A673 (cell line): ENCODE measurements at regions not wholly inside any gene's neighbourhood (a gene's known extent, or its start where the extent isn't known, plus 50 kb on each side); places are given as distances from the start of the nearest gene placed in this dataset.

Source experiments
- BruUV-seq: library from RNA; stranded (reverse); fragments of 400-500 nt; replicated peaks from 2 replicates; lab custom pipeline; 2021; lab: Mats Ljungman, UMichigan
- CTCF ChIA-PET: fragments of 300-600 bp; sonication (Branson Sonifier 250); formaldehyde crosslinking; loops from one replicate; lab custom pipeline; 2022; ENCODE audit warnings: antibody characterized with exemption; lab: Charles Lee
- POLR2A ChIA-PET: fragments of 300-600 bp; sonication (Branson Sonifier 250); formaldehyde crosslinking; loops from one replicate; lab custom pipeline; 2022; ENCODE audit warnings: antibody characterized with exemption; ENCODE audit not compliant: low non-redundant PET; lab: Charles Lee
- DNase-seq: peaks from one replicate; pipeline ENCODE4 v3.0.0-alpha.2; 2015; ENCODE audit warnings: low spot score
- H3K27ac ChIP-seq: fragments of 200-600 bp; sonication (generic); 2 replicates; pipeline ENCODE4 v1.5.1; 2016; ENCODE audit warnings: mixed run types, low read depth, mild to moderate bottlenecking, mixed read lengths, antibody characterized with exemption, low read length; ENCODE audit not compliant: poor library complexity, severe bottlenecking
- H3K27me3 ChIP-seq: fragments of 200-600 bp; sonication (generic); replicated peaks from 2 replicates; pipeline ENCODE4 v1.6.1; 2017; ENCODE audit warnings: mixed run types, low read depth, mild to moderate bottlenecking, mixed read lengths, antibody characterized with exemption, low read length; ENCODE audit not compliant: insufficient read depth, poor library complexity
- H3K36me3 ChIP-seq: fragments of 200-600 bp; sonication (generic); 2 replicates; pipeline ENCODE4 v1.6.1; 2016; ENCODE audit warnings: mixed run types, mild to moderate bottlenecking, mixed read lengths, antibody characterized with exemption, low read length; ENCODE audit not compliant: insufficient read depth, poor library complexity, severe bottlenecking
- H3K4me1 ChIP-seq: fragments of 200-600 bp; sonication (generic); 2 replicates; pipeline ENCODE4 v1.6.1; 2017; ENCODE audit warnings: mixed run types, mild to moderate bottlenecking, mixed read lengths, antibody characterized with exemption, low read length; ENCODE audit not compliant: insufficient read depth, poor library complexity, severe bottlenecking
- H3K4me3 ChIP-seq: fragments of 200-600 bp; sonication (generic); 2 replicates; pipeline ENCODE4 v1.5.1; 2016; ENCODE audit warnings: low read depth, mixed run types, mild to moderate bottlenecking, mixed read lengths, low read length; ENCODE audit not compliant: poor library complexity, severe bottlenecking
- H3K9me3 ChIP-seq: fragments of 200-600 bp; sonication (generic); 2 replicates; pipeline ENCODE4 v1.6.1; 2016; ENCODE audit warnings: mixed run types, low read depth, mild to moderate bottlenecking, mixed read lengths, antibody characterized with exemption, low read length; ENCODE audit not compliant: poor library complexity, severe bottlenecking
- EZH2 ChIP-seq: fragments of 200-600 bp; sonication (generic); IDR thresholded peaks from 2 replicates; pipeline ENCODE4 v1.6.1; 2017; ENCODE audit warnings: borderline replicate concordance, low read depth, mild to moderate bottlenecking, mixed read lengths, antibody characterized with exemption, low read length; ENCODE audit not compliant: poor library complexity, severe bottlenecking
- intact Hi-C: fragments of 100-400 bp; cut with micrococcal nuclease; formaldehyde crosslinking; loops from one replicate; pipeline ENCODE4 v1.10.0; 2022; ENCODE audit not compliant: unreplicated experiment
- TF ChIP-seq, protein P1 (sequence below): fragments of 300-800, 200-600 bp; sonication (generic); conservative IDR thresholded peaks from 2 replicates; pipeline ENCODE4 v1.5.1; 2017; ENCODE audit warnings: low read depth, mild to moderate bottlenecking, antibody characterized with exemption, low read length, moderate library complexity, mixed read lengths

DNA sequence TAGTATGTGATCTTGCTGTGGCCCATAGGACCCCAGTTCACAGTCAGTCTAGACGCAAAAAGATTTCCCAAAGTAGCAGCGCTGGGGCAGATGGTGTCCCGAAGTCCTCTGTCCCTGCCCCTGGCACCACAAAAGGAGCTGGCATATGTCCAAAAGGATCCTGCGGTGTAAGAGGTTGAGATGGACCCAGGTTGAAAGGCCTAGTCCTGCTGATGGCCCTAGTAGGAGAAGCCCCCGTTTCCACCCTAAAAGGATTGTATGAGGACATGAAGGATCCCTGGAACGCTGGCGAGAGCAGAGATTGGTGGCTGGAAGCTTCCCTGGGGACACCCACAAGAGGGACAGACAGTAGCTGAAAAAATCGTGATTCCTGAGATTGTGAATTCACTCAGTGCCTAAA is 58.0 kb upstream of the DCAF8L1 start:
- CTCF ChIA-PET: no interaction called here
- H3K4me1 ChIP-seq: no peaks in the 10 kb centered on the region

More for the DNA sequence above, 58.0 kb upstream of the DCAF8L1 start:
- intact Hi-C loops: no loop called here
- POLR2A ChIA-PET: no interaction called here
- no peak for DNase-seq
- BruUV-seq: no TSS peak
- TF ChIP-seq EZH2: no peak
- TF ChIP-seq, protein P1, sequence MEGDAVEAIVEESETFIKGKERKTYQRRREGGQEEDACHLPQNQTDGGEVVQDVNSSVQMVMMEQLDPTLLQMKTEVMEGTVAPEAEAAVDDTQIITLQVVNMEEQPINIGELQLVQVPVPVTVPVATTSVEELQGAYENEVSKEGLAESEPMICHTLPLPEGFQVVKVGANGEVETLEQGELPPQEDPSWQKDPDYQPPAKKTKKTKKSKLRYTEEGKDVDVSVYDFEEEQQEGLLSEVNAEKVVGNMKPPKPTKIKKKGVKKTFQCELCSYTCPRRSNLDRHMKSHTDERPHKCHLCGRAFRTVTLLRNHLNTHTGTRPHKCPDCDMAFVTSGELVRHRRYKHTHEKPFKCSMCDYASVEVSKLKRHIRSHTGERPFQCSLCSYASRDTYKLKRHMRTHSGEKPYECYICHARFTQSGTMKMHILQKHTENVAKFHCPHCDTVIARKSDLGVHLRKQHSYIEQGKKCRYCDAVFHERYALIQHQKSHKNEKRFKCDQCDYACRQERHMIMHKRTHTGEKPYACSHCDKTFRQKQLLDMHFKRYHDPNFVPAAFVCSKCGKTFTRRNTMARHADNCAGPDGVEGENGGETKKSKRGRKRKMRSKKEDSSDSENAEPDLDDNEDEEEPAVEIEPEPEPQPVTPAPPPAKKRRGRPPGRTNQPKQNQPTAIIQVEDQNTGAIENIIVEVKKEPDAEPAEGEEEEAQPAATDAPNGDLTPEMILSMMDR: no peak
- Histone ChIP-seq H3K9me3 (no peaks in the 10 kb centered on the region), H3K27ac (no peak overlapping the region), H3K27me3 (no peaks in the 10 kb centered on the region), H3K36me3 (no peaks in the 10 kb centered on the region), H3K4me3 (no peak overlapping the region)
